OCI-LY3 (cell line): ENCODE measurements at regions not wholly inside any gene's neighbourhood (a gene's known extent, or its start where the extent isn't known, plus 50 kb on each side); places are given as distances from the start of the nearest gene placed in this dataset.

ENCODE experiments used
- CTCF ChIP-seq: fragments of 200-600, 300-600 bp; sonication (generic); IDR thresholded peaks from 2 replicates; pipeline ENCODE4 v1.5.1; 2014; ENCODE audit warnings: antibody characterized with exemption, low read length, low read depth
- EZH2phosphoT487 ChIP-seq: fragments of 200-600 bp; shearing (Covaris generic); IDR thresholded peaks from 2 replicates; pipeline ENCODE4 v1.6.1; 2018; ENCODE audit warnings: antibody characterized with exemption, mixed run types, low read depth

- TF ChIP-seq CTCF (no peak), EZH2phosphoT487 (no peak)
These were observed 437.0 kb downstream of the SUCLA2 start for GRCh38 chr13:47564041-47564440.
